Mesenchymal stem cell (in vitro differentiated cells and primary cell): ENCODE measurements at regions not wholly inside any gene's neighbourhood (a gene's known extent, or its start where the extent isn't known, plus 50 kb on each side); places are given as distances from the start of the nearest gene placed in this dataset.
A peak's percentile ranks its signal among the peaks of the same experiment; 100 is the strongest.

Source experiments
- DNase-seq: peaks from one replicate; pipeline ENCODE4 v3.0.0-alpha.2; 2013
- H2AFZ ChIP-seq: one replicate; pipeline ENCODE4 v1.6.1; 2013; ENCODE audit warnings: low read depth, mild to moderate bottlenecking, control low read depth, inconsistent platforms, low read length, moderate library complexity
- H2AK5ac ChIP-seq: 2 replicates; pipeline ENCODE4 v1.6.1; 2013; ENCODE audit warnings: low read length, moderate library complexity, mild to moderate bottlenecking, inconsistent platforms; ENCODE audit not compliant: severe bottlenecking
- H2BK120ac ChIP-seq: one replicate; pipeline ENCODE4 v1.6.1; 2013; ENCODE audit warnings: low read depth, mild to moderate bottlenecking, inconsistent platforms, low read length, moderate library complexity
- H2BK12ac ChIP-seq, 2 experiments: one replicate each; pipeline ENCODE4 v1.6.1; 2013; ENCODE audit warnings: inconsistent platforms in 2 of 2, low read length in 2 of 2, mild to moderate bottlenecking in 2 of 2, moderate library complexity in 2 of 2, control low read depth in 1 of 2
- H2BK15ac ChIP-seq: one replicate; pipeline ENCODE4 v1.6.1; 2013; ENCODE audit warnings: mild to moderate bottlenecking, low read depth, inconsistent platforms; ENCODE audit not compliant: poor library complexity, severe bottlenecking
- H2BK5ac ChIP-seq: 2 replicates; pipeline ENCODE4 v1.6.1; 2013; ENCODE audit warnings: low read depth, mild to moderate bottlenecking, low read length, control low read depth, inconsistent platforms; ENCODE audit not compliant: poor library complexity, severe bottlenecking
- H3K14ac ChIP-seq, 2 experiments: one replicate each; pipeline ENCODE4 v1.6.1; 2013; ENCODE audit warnings: inconsistent platforms in 2 of 2, low read length in 2 of 2, control low read depth in 1 of 2, mild to moderate bottlenecking in 1 of 2, moderate library complexity in 1 of 2
- H3K18ac ChIP-seq, 2 experiments: one replicate each; pipeline ENCODE4 v1.6.1; 2013; ENCODE audit warnings: inconsistent platforms in 2 of 2, low read length in 2 of 2, control low read depth in 1 of 2, low read depth in 1 of 2, mild to moderate bottlenecking in 1 of 2
- H3K23ac ChIP-seq, 2 experiments: one replicate each; pipeline ENCODE4 v1.6.1; 2013; ENCODE audit warnings: inconsistent platforms in 2 of 2, low read length in 2 of 2, mild to moderate bottlenecking in 2 of 2, moderate library complexity in 2 of 2, control low read depth in 1 of 2
- H3K27ac ChIP-seq: 2 replicates; pipeline ENCODE4 v1.5.1; 2013; ENCODE audit warnings: mild to moderate bottlenecking, moderate library complexity, low read length, control low read depth, inconsistent platforms; ENCODE audit not compliant: poor library complexity, severe bottlenecking
- H3K27me3 ChIP-seq, 2 experiments: 2 replicates each; pipeline versions ENCODE4 v1.6.1 to v1.7.0; 2013; ENCODE audit warnings: low read length in 2 of 2, mild to moderate bottlenecking in 2 of 2, moderate library complexity in 2 of 2, control low read depth in 1 of 2, inconsistent platforms in 1 of 2; ENCODE audit not compliant: control insufficient read depth in 1 of 2, insufficient read depth in 1 of 2
- H3K36me3 ChIP-seq, 2 experiments: 2 replicates each; pipeline versions ENCODE4 v1.6.1 to v1.7.0; 2013; ENCODE audit warnings: low read length in 2 of 2, control low read depth in 1 of 2, inconsistent platforms in 1 of 2, low read depth in 1 of 2, mild to moderate bottlenecking in 1 of 2; ENCODE audit not compliant: insufficient read depth in 2 of 2, control insufficient read depth in 1 of 2
- H3K4ac ChIP-seq, 2 experiments: one replicate each; pipeline ENCODE4 v1.6.1; 2013; ENCODE audit warnings: inconsistent platforms in 2 of 2, low read length in 2 of 2, mild to moderate bottlenecking in 2 of 2, moderate library complexity in 2 of 2, control low read depth in 1 of 2, low read depth in 1 of 2
- H3K4me1 ChIP-seq: 2 replicates; pipeline ENCODE4 v1.6.1; 2013; ENCODE audit warnings: low read depth, low read length, control low read depth; ENCODE audit not compliant: control insufficient read depth, insufficient read depth
- H3K4me2 ChIP-seq: 2 replicates; pipeline ENCODE4 v1.6.1; 2013; ENCODE audit warnings: low read length, mild to moderate bottlenecking, inconsistent platforms; ENCODE audit not compliant: poor library complexity, severe bottlenecking
- H3K4me3 ChIP-seq, 2 experiments: 2 replicates each; pipeline versions ENCODE4 v1.5.1 to v1.7.0; 2013; ENCODE audit warnings: low read length in 2 of 2, mild to moderate bottlenecking in 2 of 2, control low read depth in 1 of 2, low read depth in 1 of 2; ENCODE audit not compliant: insufficient read depth in 1 of 2
- H3K79me1 ChIP-seq: replicated peaks from 2 replicates; pipeline ENCODE4 v1.6.1; 2013; ENCODE audit warnings: mild to moderate bottlenecking, control low read depth, low read length, inconsistent platforms; ENCODE audit not compliant: poor library complexity, severe bottlenecking
- H3K9ac ChIP-seq: 2 replicates; pipeline ENCODE4 v1.7.0; 2013; ENCODE audit warnings: mild to moderate bottlenecking, low read length, moderate library complexity
- H3K9me3 ChIP-seq: 2 replicates; pipeline ENCODE4 v1.7.0; 2013; ENCODE audit warnings: mild to moderate bottlenecking, low read length; ENCODE audit not compliant: control insufficient read depth
- H4K8ac ChIP-seq: one replicate; pipeline ENCODE4 v1.6.1; 2013; ENCODE audit warnings: inconsistent platforms, mild to moderate bottlenecking, low read length, moderate library complexity
- H4K91ac ChIP-seq: one replicate; pipeline ENCODE4 v1.6.1; 2013; ENCODE audit warnings: mild to moderate bottlenecking, low read length, inconsistent platforms
- WGBS: methylation state at CpG from one replicate; pipeline ENCODE4 v1.1.7; 2013; ENCODE audit warnings: mixed read lengths; 5-methylcytosine and 5-hydroxymethylcytosine counted together

DNA sequence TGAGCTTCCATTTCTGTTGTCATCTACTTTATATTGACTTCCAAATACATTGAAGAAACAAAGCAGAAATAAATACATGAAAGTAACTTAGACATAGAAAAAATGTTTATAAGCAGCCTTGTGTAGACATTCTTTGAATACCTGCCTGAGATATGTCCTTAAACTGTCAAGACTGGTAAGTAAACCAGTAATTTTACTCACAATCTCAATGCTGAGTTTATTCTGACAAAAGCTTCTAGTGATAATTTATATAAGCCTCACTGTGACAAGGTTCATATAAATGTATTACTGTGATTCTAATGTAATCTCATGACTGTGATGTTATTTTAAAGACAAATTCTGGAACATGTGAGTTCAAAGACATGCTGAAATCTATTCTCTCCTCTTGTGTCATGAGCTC, 516.7 kb upstream of the B3GALT2 start:
- no peak overlapping the region for H3K4ac ChIP-seq
- H3K27ac ChIP-seq, result no peak overlapping the region
- H3K27me3 ChIP-seq, result no peaks in the 10 kb centered on the region
- H3K4me1 ChIP-seq, result peaks cover 2% of the 10 kb centered on the region
- no peak overlapping the region for H4K8ac ChIP-seq
- H3K14ac ChIP-seq, result no peak overlapping the region
- no peak overlapping the region for H3K23ac ChIP-seq
- H3K4me2 ChIP-seq, result no peak overlapping the region
- no peak overlapping the region for H4K91ac ChIP-seq
- H3K9me3 ChIP-seq, result no peaks in the 10 kb centered on the region
- H3K36me3 ChIP-seq, result no peaks in the 10 kb centered on the region
- H2AFZ ChIP-seq, result no peak overlapping the region
- H2BK12ac ChIP-seq, result no peak overlapping the region
- H3K4me3 ChIP-seq, result no peak overlapping the region
- DNase-seq, result no peak
- no peaks in the 10 kb centered on the region for H3K79me1 ChIP-seq
- no peak overlapping the region for H2BK5ac ChIP-seq
- no peak overlapping the region for H3K18ac ChIP-seq
- H2AK5ac ChIP-seq, result no peak overlapping the region
- no peak overlapping the region for H3K9ac ChIP-seq
- H2BK15ac ChIP-seq, result no peak overlapping the region
- no peak overlapping the region for H2BK120ac ChIP-seq

DNA sequence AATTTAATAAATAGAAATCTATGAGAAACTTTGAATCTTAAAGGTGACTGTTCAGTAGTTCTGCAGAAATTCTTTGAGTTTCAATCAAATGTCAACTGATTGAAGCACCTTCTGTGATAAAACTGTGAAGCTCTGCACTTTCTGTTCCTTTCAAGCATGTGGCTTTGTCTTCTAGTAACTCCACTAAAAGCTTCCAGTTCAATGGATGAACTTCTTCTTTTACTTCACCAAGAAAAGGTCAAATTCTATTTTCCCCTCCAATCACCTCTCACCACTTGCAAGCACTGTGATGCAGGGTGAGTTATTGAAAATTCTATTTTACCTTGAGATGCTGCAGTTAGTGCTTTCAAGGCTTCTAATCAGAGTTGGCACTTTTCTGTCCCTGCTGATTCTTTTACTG, 515.3 kb upstream of the B3GALT2 start:
- Histone ChIP-seq H3K27ac (no peak overlapping the region), H3K27me3 (no peaks in the 10 kb centered on the region), H3K9ac (no peak overlapping the region), H3K18ac (no peak overlapping the region), H2BK12ac (no peak overlapping the region), H2BK5ac (no peak overlapping the region), H3K4me2 (no peak overlapping the region), H3K14ac (no peak overlapping the region), H4K8ac (no peak overlapping the region), H4K91ac (no peak overlapping the region), H2BK120ac (no peak overlapping the region), H3K36me3 (no peaks in the 10 kb centered on the region), H2BK15ac (no peak overlapping the region), H2AFZ (no peak overlapping the region), H3K4me1 (peaks cover 2% of the 10 kb centered on the region), H3K23ac (no peak overlapping the region), H3K4me3 (no peak overlapping the region), H3K79me1 (no peaks in the 10 kb centered on the region), H2AK5ac (no peak overlapping the region), H3K9me3 (no peaks in the 10 kb centered on the region), H3K4ac (no peak overlapping the region)
- DNase-seq, result no peak

DNA sequence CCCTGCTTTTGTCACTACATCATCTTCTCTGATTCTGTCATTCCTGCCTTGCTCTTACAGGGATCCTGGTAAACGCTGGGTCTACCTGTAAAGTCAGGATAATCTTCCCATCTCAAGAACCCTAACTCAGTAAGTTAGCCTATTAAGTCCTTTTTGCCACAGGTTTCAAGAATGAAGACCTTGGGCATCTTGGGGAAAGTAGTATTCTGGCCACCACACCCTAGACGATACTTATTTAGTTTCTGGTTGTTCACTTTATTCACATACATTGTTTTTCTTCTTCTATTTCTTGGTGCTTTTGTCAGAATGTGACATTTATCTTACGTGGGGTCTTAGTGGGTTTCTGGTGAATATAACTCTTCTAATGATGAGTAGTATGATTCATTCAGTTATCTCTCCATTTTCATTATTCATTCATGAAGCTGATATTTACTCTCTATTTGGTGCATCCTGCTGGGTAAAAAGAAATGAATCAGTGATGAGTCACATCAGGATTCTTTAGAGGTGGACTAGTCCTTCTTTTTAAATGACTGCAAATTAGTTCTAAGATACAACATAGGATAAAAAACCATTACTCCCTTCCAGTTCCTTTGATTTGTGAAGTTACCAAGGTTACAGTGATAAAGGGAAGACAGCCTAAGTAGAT, 514.4 kb upstream of the B3GALT2 start:
- Histone ChIP-seq H3K27ac (no peak overlapping the region), H3K36me3 (no peaks in the 10 kb centered on the region), H3K9me3 (no peaks in the 10 kb centered on the region), H3K4me3 (no peak overlapping the region), H3K23ac (no peak overlapping the region), H4K8ac (peak overlapping the region; percentile 23), H2AK5ac (no peak overlapping the region), H3K9ac (no peak overlapping the region), H3K79me1 (no peaks in the 10 kb centered on the region), H2BK5ac (no peak overlapping the region), H4K91ac (no peak overlapping the region), H3K4ac (peak overlapping the region in 1 of 2 experiments; percentile 32), H3K27me3 (no peaks in the 10 kb centered on the region), H3K14ac (no peak overlapping the region), H3K4me1 (peaks cover 2% of the 10 kb centered on the region), H2AFZ (no peak overlapping the region), H2BK15ac (peak overlapping the region; percentile 48), H3K4me2 (no peak overlapping the region), H3K18ac (peak overlapping the region; percentile 19 to 92), H2BK12ac (peak overlapping the region in 1 of 2 experiments; percentile 72), H2BK120ac (no peak overlapping the region)
- 73% methylated on average over 1 of the region's 3 CpGs for WGBS
- peak; percentile 67 for DNase-seq

DNA sequence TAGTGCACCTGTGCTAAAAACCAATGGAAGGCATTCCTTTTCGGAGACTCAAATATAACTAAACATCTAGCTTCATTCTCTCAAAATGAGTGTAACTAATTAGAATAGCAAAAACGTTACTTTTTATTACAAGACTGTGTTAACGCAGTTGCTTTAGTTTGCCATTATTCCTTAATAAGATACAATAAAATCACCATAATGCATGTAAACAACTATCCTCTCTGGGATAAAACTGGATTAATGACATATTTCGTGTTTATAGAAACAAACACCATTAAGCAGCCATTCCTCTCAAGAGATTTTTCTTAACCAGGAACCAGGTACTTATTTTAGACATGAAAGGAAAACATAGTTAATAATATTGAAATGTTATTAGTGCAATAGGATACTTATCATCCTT, 512.8 kb upstream of the B3GALT2 start:
- Histone ChIP-seq H3K18ac (no peak overlapping the region), H2BK120ac (no peak overlapping the region), H2BK5ac (no peak overlapping the region), H3K79me1 (no peaks in the 10 kb centered on the region), H3K9ac (no peak overlapping the region), H3K36me3 (no peaks in the 10 kb centered on the region), H2BK15ac (no peak overlapping the region), H4K8ac (no peak overlapping the region), H2BK12ac (no peak overlapping the region), H3K4me3 (no peak overlapping the region), H4K91ac (no peak overlapping the region), H3K14ac (no peak overlapping the region), H2AK5ac (no peak overlapping the region), H3K4me1 (peaks cover 2% of the 10 kb centered on the region), H3K9me3 (no peaks in the 10 kb centered on the region), H3K4me2 (no peak overlapping the region), H3K4ac (no peak overlapping the region), H3K27ac (no peak overlapping the region), H3K23ac (no peak overlapping the region), H3K27me3 (no peaks in the 10 kb centered on the region), H2AFZ (no peak overlapping the region)
- DNase-seq, result no peak
- WGBS, result 100% methylated on average over 3 of the region's 4 CpGs
